ENCODE measurements at regions not wholly inside any gene's neighbourhood (a gene's known extent, or its start where the extent isn't known, plus 50 kb on each side); places are given as distances from the start of the nearest gene placed in this dataset.
"Not testable (repeated sequence)": the region's sequence is repeated elsewhere in the genome, so short reads cannot be mapped to it uniquely, and the experiment has no call there.

GRCh38 chrX:25442499-25442898, 426.7 kb upstream of the ARX start:
- H3K36me3 ChIP-seq (ENCODE audit: control insufficient read depth, insufficient read depth, low read length) = no peaks in the 10 kb centered on the region
- 56 to 66% methylated on average over 5 of the region's 5 CpGs for WGBS, 2 experiments
- no peak overlapping the region for H3K4me3 ChIP-seq (ENCODE audit: insufficient read depth, low read depth, low read length)
- no peaks in the 10 kb centered on the region for H3K4me1 ChIP-seq (ENCODE audit: control insufficient read depth, insufficient read depth, low read length)
- H3K27me3 ChIP-seq (ENCODE audit: control insufficient read depth, insufficient read depth, low read length, poor library complexity, severe bottlenecking) = no peaks in the 10 kb centered on the region
- no peak overlapping the region for H3K27ac ChIP-seq (ENCODE audit: insufficient read depth, low read depth, low read length, poor library complexity, severe bottlenecking)
- no peaks in the 10 kb centered on the region for H3K9me3 ChIP-seq (ENCODE audit: control insufficient read depth, low read length)

GRCh38 chrX:25433307-25433706, 417.5 kb upstream of the ARX start:
- H3K4me3 ChIP-seq (ENCODE audit: insufficient read depth, low read depth, low read length) = no peak overlapping the region
- 100% methylated on average over 2 of the region's 2 CpGs for WGBS, 2 experiments
- no peaks in the 10 kb centered on the region for H3K9me3 ChIP-seq (ENCODE audit: control insufficient read depth, low read length)
- no peaks in the 10 kb centered on the region for H3K27me3 ChIP-seq (ENCODE audit: control insufficient read depth, insufficient read depth, low read length, poor library complexity, severe bottlenecking)
- H3K4me1 ChIP-seq (ENCODE audit: control insufficient read depth, insufficient read depth, low read length) = no peaks in the 10 kb centered on the region
- H3K36me3 ChIP-seq (ENCODE audit: control insufficient read depth, insufficient read depth, low read length) = no peaks in the 10 kb centered on the region
- no peak overlapping the region for H3K27ac ChIP-seq (ENCODE audit: insufficient read depth, low read depth, low read length, poor library complexity, severe bottlenecking)

GRCh38 chrX:25432396-25432795, 416.6 kb upstream of the ARX start:
- no peaks in the 10 kb centered on the region for H3K27me3 ChIP-seq (ENCODE audit: control insufficient read depth, insufficient read depth, low read length, poor library complexity, severe bottlenecking)
- 89 to 93% methylated on average over 2 of the region's 2 CpGs for WGBS, 2 experiments
- H3K9me3 ChIP-seq (ENCODE audit: control insufficient read depth, low read length) = no peaks in the 10 kb centered on the region
- no peaks in the 10 kb centered on the region for H3K36me3 ChIP-seq (ENCODE audit: control insufficient read depth, insufficient read depth, low read length)
- H3K4me3 ChIP-seq (ENCODE audit: insufficient read depth, low read depth, low read length) = no peak overlapping the region
- H3K4me1 ChIP-seq (ENCODE audit: control insufficient read depth, insufficient read depth, low read length) = no peaks in the 10 kb centered on the region
- H3K27ac ChIP-seq (ENCODE audit: insufficient read depth, low read depth, low read length, poor library complexity, severe bottlenecking) = no peak overlapping the region

- no peak overlapping the region for H3K27ac ChIP-seq (ENCODE audit: insufficient read depth, low read depth, low read length, poor library complexity, severe bottlenecking)
- WGBS, 2 experiments = 73 to 76% methylated on average over 7 to 10 of the region's 10 CpGs
- no peaks in the 10 kb centered on the region for H3K9me3 ChIP-seq (ENCODE audit: control insufficient read depth, low read length)
- no peaks in the 10 kb centered on the region for H3K4me1 ChIP-seq (ENCODE audit: control insufficient read depth, insufficient read depth, low read length)
- H3K36me3 ChIP-seq (ENCODE audit: control insufficient read depth, insufficient read depth, low read length) = no peaks in the 10 kb centered on the region
- H3K27me3 ChIP-seq (ENCODE audit: control insufficient read depth, insufficient read depth, low read length, poor library complexity, severe bottlenecking) = no peaks in the 10 kb centered on the region
- H3K4me3 ChIP-seq (ENCODE audit: insufficient read depth, low read depth, low read length) = no peak overlapping the region
These were observed 412.2 kb upstream of the ARX start for GRCh38 chrX:25427873-25428555.

GRCh38 chrX:25404163-25404562, 388.4 kb upstream of the ARX start:
- not testable (repeated sequence) for H3K9me3 ChIP-seq (ENCODE audit: control insufficient read depth, low read length); H3K36me3 ChIP-seq (ENCODE audit: control insufficient read depth, insufficient read depth, low read length); H3K27me3 ChIP-seq (ENCODE audit: control insufficient read depth, insufficient read depth, low read length, poor library complexity, severe bottlenecking); H3K4me1 ChIP-seq (ENCODE audit: control insufficient read depth, insufficient read depth, low read length); H3K27ac ChIP-seq (ENCODE audit: insufficient read depth, low read depth, low read length, poor library complexity, severe bottlenecking); H3K4me3 ChIP-seq (ENCODE audit: insufficient read depth, low read depth, low read length)
- 95 to 96% methylated on average over 11 of the region's 11 CpGs for WGBS, 2 experiments

GRCh38 chrX:25389266-25389665, 373.5 kb upstream of the ARX start:
- 100% methylated on average over 2 of the region's 3 CpGs for WGBS, 2 experiments
- no peak overlapping the region for H3K27ac ChIP-seq (ENCODE audit: insufficient read depth, low read depth, low read length, poor library complexity, severe bottlenecking)
- H3K9me3 ChIP-seq (ENCODE audit: control insufficient read depth, low read length) = no peaks in the 10 kb centered on the region
- H3K4me3 ChIP-seq (ENCODE audit: insufficient read depth, low read depth, low read length) = no peak overlapping the region
- H3K4me1 ChIP-seq (ENCODE audit: control insufficient read depth, insufficient read depth, low read length) = no peaks in the 10 kb centered on the region
- H3K27me3 ChIP-seq (ENCODE audit: control insufficient read depth, insufficient read depth, low read length, poor library complexity, severe bottlenecking) = no peaks in the 10 kb centered on the region
- H3K36me3 ChIP-seq (ENCODE audit: control insufficient read depth, insufficient read depth, low read length) = no peaks in the 10 kb centered on the region

GRCh38 chrX:25383196-25383595, 367.4 kb upstream of the ARX start:
- no peaks in the 10 kb centered on the region for H3K4me1 ChIP-seq (ENCODE audit: control insufficient read depth, insufficient read depth, low read length)
- H3K36me3 ChIP-seq (ENCODE audit: control insufficient read depth, insufficient read depth, low read length) = no peaks in the 10 kb centered on the region
- no peaks in the 10 kb centered on the region for H3K27me3 ChIP-seq (ENCODE audit: control insufficient read depth, insufficient read depth, low read length, poor library complexity, severe bottlenecking)
- no peaks in the 10 kb centered on the region for H3K9me3 ChIP-seq (ENCODE audit: control insufficient read depth, low read length)
- WGBS, 2 experiments = 89 to 94% methylated on average over 2 to 3 of the region's 3 CpGs
- no peak overlapping the region for H3K27ac ChIP-seq (ENCODE audit: insufficient read depth, low read depth, low read length, poor library complexity, severe bottlenecking)
- H3K4me3 ChIP-seq (ENCODE audit: insufficient read depth, low read depth, low read length) = no peak overlapping the region

- Histone ChIP-seq H3K9me3 (ENCODE audit: control insufficient read depth, low read length) (no peaks in the 10 kb centered on the region), H3K27ac (ENCODE audit: insufficient read depth, low read depth, low read length, poor library complexity, severe bottlenecking) (no peak overlapping the region), H3K4me3 (ENCODE audit: insufficient read depth, low read depth, low read length) (no peak overlapping the region), H3K36me3 (ENCODE audit: control insufficient read depth, insufficient read depth, low read length) (no peaks in the 10 kb centered on the region), H3K27me3 (ENCODE audit: control insufficient read depth, insufficient read depth, low read length, poor library complexity, severe bottlenecking) (no peaks in the 10 kb centered on the region), H3K4me1 (ENCODE audit: control insufficient read depth, insufficient read depth, low read length) (no peaks in the 10 kb centered on the region)
- WGBS, 2 experiments = 64 to 67% methylated on average over 1 of the region's 1 CpG
These were observed 340.7 kb upstream of the ARX start for GRCh38 chrX:25356456-25356855.

- 86 to 93% methylated on average over 7 of the region's 7 CpGs for WGBS, 2 experiments
- no peak overlapping the region for H3K4me3 ChIP-seq (ENCODE audit: insufficient read depth, low read depth, low read length)
- H3K9me3 ChIP-seq (ENCODE audit: control insufficient read depth, low read length) = no peaks in the 10 kb centered on the region
- H3K27me3 ChIP-seq (ENCODE audit: control insufficient read depth, insufficient read depth, low read length, poor library complexity, severe bottlenecking) = no peaks in the 10 kb centered on the region
- H3K4me1 ChIP-seq (ENCODE audit: control insufficient read depth, insufficient read depth, low read length) = no peaks in the 10 kb centered on the region
- no peak overlapping the region for H3K27ac ChIP-seq (ENCODE audit: insufficient read depth, low read depth, low read length, poor library complexity, severe bottlenecking)
- H3K36me3 ChIP-seq (ENCODE audit: control insufficient read depth, insufficient read depth, low read length) = no peaks in the 10 kb centered on the region
These were observed 328.6 kb upstream of the ARX start for GRCh38 chrX:25344161-25344936.

- no peaks in the 10 kb centered on the region for H3K36me3 ChIP-seq (ENCODE audit: control insufficient read depth, insufficient read depth, low read length)
- no peak overlapping the region for H3K27ac ChIP-seq (ENCODE audit: insufficient read depth, low read depth, low read length, poor library complexity, severe bottlenecking)
- no peaks in the 10 kb centered on the region for H3K27me3 ChIP-seq (ENCODE audit: control insufficient read depth, insufficient read depth, low read length, poor library complexity, severe bottlenecking)
- 42 to 78% methylated on average over 1 of the region's 1 CpG for WGBS, 2 experiments
- H3K4me3 ChIP-seq (ENCODE audit: insufficient read depth, low read depth, low read length) = no peak overlapping the region
- H3K4me1 ChIP-seq (ENCODE audit: control insufficient read depth, insufficient read depth, low read length) = no peaks in the 10 kb centered on the region
- H3K9me3 ChIP-seq (ENCODE audit: control insufficient read depth, low read length) = no peaks in the 10 kb centered on the region
These were observed 327.3 kb upstream of the ARX start for GRCh38 chrX:25343060-25343459.

All from ectodermal cell (in vitro differentiated cells).